Mesenchymal stem cell (in vitro differentiated cells and primary cell): ENCODE measurements at regions not wholly inside any gene's neighbourhood (a gene's known extent, or its start where the extent isn't known, plus 50 kb on each side); places are given as distances from the start of the nearest gene placed in this dataset.
"Not testable (repeated sequence)": the region's sequence is repeated elsewhere in the genome, so short reads cannot be mapped to it uniquely, and the experiment has no call there.

Experiments used
- DNase-seq: peaks from one replicate; pipeline ENCODE4 v3.0.0-alpha.2; 2013
- H2AFZ ChIP-seq: one replicate; pipeline ENCODE4 v1.6.1; 2013; ENCODE audit warnings: low read depth, mild to moderate bottlenecking, control low read depth, inconsistent platforms, low read length, moderate library complexity
- H2AK5ac ChIP-seq: 2 replicates; pipeline ENCODE4 v1.6.1; 2013; ENCODE audit warnings: low read length, moderate library complexity, mild to moderate bottlenecking, inconsistent platforms; ENCODE audit not compliant: severe bottlenecking
- H2BK120ac ChIP-seq: one replicate; pipeline ENCODE4 v1.6.1; 2013; ENCODE audit warnings: low read depth, mild to moderate bottlenecking, inconsistent platforms, low read length, moderate library complexity
- H2BK12ac ChIP-seq, 2 experiments: one replicate each; pipeline ENCODE4 v1.6.1; 2013; ENCODE audit warnings: inconsistent platforms in 2 of 2, low read length in 2 of 2, mild to moderate bottlenecking in 2 of 2, moderate library complexity in 2 of 2, control low read depth in 1 of 2
- H2BK15ac ChIP-seq: one replicate; pipeline ENCODE4 v1.6.1; 2013; ENCODE audit warnings: mild to moderate bottlenecking, low read depth, inconsistent platforms; ENCODE audit not compliant: poor library complexity, severe bottlenecking
- H2BK5ac ChIP-seq: 2 replicates; pipeline ENCODE4 v1.6.1; 2013; ENCODE audit warnings: low read depth, mild to moderate bottlenecking, low read length, control low read depth, inconsistent platforms; ENCODE audit not compliant: poor library complexity, severe bottlenecking
- H3K14ac ChIP-seq, 2 experiments: one replicate each; pipeline ENCODE4 v1.6.1; 2013; ENCODE audit warnings: inconsistent platforms in 2 of 2, low read length in 2 of 2, control low read depth in 1 of 2, mild to moderate bottlenecking in 1 of 2, moderate library complexity in 1 of 2
- H3K18ac ChIP-seq, 2 experiments: one replicate each; pipeline ENCODE4 v1.6.1; 2013; ENCODE audit warnings: inconsistent platforms in 2 of 2, low read length in 2 of 2, control low read depth in 1 of 2, low read depth in 1 of 2, mild to moderate bottlenecking in 1 of 2
- H3K23ac ChIP-seq, 2 experiments: one replicate each; pipeline ENCODE4 v1.6.1; 2013; ENCODE audit warnings: inconsistent platforms in 2 of 2, low read length in 2 of 2, mild to moderate bottlenecking in 2 of 2, moderate library complexity in 2 of 2, control low read depth in 1 of 2
- H3K27ac ChIP-seq: 2 replicates; pipeline ENCODE4 v1.5.1; 2013; ENCODE audit warnings: mild to moderate bottlenecking, moderate library complexity, low read length, control low read depth, inconsistent platforms; ENCODE audit not compliant: poor library complexity, severe bottlenecking
- H3K27me3 ChIP-seq, 2 experiments: 2 replicates each; pipeline versions ENCODE4 v1.6.1 to v1.7.0; 2013; ENCODE audit warnings: low read length in 2 of 2, mild to moderate bottlenecking in 2 of 2, moderate library complexity in 2 of 2, control low read depth in 1 of 2, inconsistent platforms in 1 of 2; ENCODE audit not compliant: control insufficient read depth in 1 of 2, insufficient read depth in 1 of 2
- H3K36me3 ChIP-seq, 2 experiments: 2 replicates each; pipeline versions ENCODE4 v1.6.1 to v1.7.0; 2013; ENCODE audit warnings: low read length in 2 of 2, control low read depth in 1 of 2, inconsistent platforms in 1 of 2, low read depth in 1 of 2, mild to moderate bottlenecking in 1 of 2; ENCODE audit not compliant: insufficient read depth in 2 of 2, control insufficient read depth in 1 of 2
- H3K4ac ChIP-seq, 2 experiments: one replicate each; pipeline ENCODE4 v1.6.1; 2013; ENCODE audit warnings: inconsistent platforms in 2 of 2, low read length in 2 of 2, mild to moderate bottlenecking in 2 of 2, moderate library complexity in 2 of 2, control low read depth in 1 of 2, low read depth in 1 of 2
- H3K4me1 ChIP-seq: 2 replicates; pipeline ENCODE4 v1.6.1; 2013; ENCODE audit warnings: low read depth, low read length, control low read depth; ENCODE audit not compliant: control insufficient read depth, insufficient read depth
- H3K4me2 ChIP-seq: 2 replicates; pipeline ENCODE4 v1.6.1; 2013; ENCODE audit warnings: low read length, mild to moderate bottlenecking, inconsistent platforms; ENCODE audit not compliant: poor library complexity, severe bottlenecking
- H3K4me3 ChIP-seq, 2 experiments: 2 replicates each; pipeline versions ENCODE4 v1.5.1 to v1.7.0; 2013; ENCODE audit warnings: low read length in 2 of 2, mild to moderate bottlenecking in 2 of 2, control low read depth in 1 of 2, low read depth in 1 of 2; ENCODE audit not compliant: insufficient read depth in 1 of 2
- H3K79me1 ChIP-seq: replicated peaks from 2 replicates; pipeline ENCODE4 v1.6.1; 2013; ENCODE audit warnings: mild to moderate bottlenecking, control low read depth, low read length, inconsistent platforms; ENCODE audit not compliant: poor library complexity, severe bottlenecking
- H3K9ac ChIP-seq: 2 replicates; pipeline ENCODE4 v1.7.0; 2013; ENCODE audit warnings: mild to moderate bottlenecking, low read length, moderate library complexity
- H3K9me3 ChIP-seq: 2 replicates; pipeline ENCODE4 v1.7.0; 2013; ENCODE audit warnings: mild to moderate bottlenecking, low read length; ENCODE audit not compliant: control insufficient read depth
- H4K8ac ChIP-seq: one replicate; pipeline ENCODE4 v1.6.1; 2013; ENCODE audit warnings: inconsistent platforms, mild to moderate bottlenecking, low read length, moderate library complexity
- H4K91ac ChIP-seq: one replicate; pipeline ENCODE4 v1.6.1; 2013; ENCODE audit warnings: mild to moderate bottlenecking, low read length, inconsistent platforms
- WGBS: methylation state at CpG from one replicate; pipeline ENCODE4 v1.1.7; 2013; ENCODE audit warnings: mixed read lengths; 5-methylcytosine and 5-hydroxymethylcytosine counted together

DNA sequence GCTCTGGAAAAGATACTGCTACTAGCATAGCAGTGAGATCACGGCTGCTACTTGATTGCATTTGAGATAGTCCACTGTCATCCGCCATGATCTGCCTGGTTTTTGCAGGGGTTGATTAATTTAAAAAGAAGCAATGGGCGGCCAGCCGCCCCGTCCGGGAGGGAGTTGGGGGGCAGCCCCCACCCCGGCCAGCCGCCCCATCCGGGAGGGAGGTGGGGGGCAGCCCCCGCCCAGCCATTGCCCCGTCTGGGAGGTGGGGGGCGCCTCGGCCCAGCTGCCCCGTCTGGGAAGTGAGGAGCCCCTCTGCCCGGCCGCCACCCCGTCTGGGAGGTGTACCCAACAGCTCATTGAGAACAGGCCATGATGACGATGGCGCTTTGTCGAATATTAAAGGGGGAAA is 81.3 kb upstream of the CMKLR1 start:
- H2AFZ ChIP-seq, H3K4me1 ChIP-seq, H4K91ac ChIP-seq, H3K36me3 ChIP-seq, H3K4me3 ChIP-seq, H3K14ac ChIP-seq, H2BK120ac ChIP-seq, H3K4me2 ChIP-seq, H3K23ac ChIP-seq, H4K8ac ChIP-seq, H3K4ac ChIP-seq, H2AK5ac ChIP-seq, H2BK12ac ChIP-seq, H3K27ac ChIP-seq, DNase-seq, H2BK5ac ChIP-seq, H3K27me3 ChIP-seq, H3K79me1 ChIP-seq, H3K18ac ChIP-seq, H3K9me3 ChIP-seq, H3K9ac ChIP-seq, H2BK15ac ChIP-seq: not testable (repeated sequence)
- WGBS = 93% methylated on average over 17 of the region's 20 CpGs

DNA sequence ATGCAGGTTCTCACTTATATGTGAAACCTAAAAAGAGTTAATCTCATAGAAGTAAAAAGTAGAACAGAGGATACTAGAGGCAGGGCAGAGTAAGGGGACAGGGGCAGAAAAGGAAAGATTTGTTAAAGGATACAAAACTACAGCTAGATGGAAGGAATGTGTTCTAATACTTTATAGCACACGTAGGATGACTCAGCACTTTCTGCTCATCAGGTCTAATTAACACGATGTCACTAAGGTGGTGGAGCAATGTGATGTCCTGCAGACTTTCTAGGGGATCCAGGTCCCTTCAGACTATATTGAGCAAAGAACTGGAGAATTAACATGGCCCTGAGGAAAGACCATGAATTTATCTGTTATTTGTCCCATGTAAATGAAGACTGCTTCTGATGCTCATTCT is 80.8 kb upstream of the CMKLR1 start:
- H2BK15ac ChIP-seq = no peak overlapping the region
- no peak overlapping the region for H3K23ac ChIP-seq
- H2BK12ac ChIP-seq = no peak overlapping the region
- no peak overlapping the region for H2BK5ac ChIP-seq
- no peak overlapping the region for H3K14ac ChIP-seq
- H3K9me3 ChIP-seq = no peaks in the 10 kb centered on the region
- H3K9ac ChIP-seq = no peak overlapping the region
- no peaks in the 10 kb centered on the region for H3K4me1 ChIP-seq
- no peaks in the 10 kb centered on the region for H3K27me3 ChIP-seq
- H3K18ac ChIP-seq = no peak overlapping the region
- H3K36me3 ChIP-seq = no peaks in the 10 kb centered on the region
- no peak overlapping the region for H2BK120ac ChIP-seq
- H3K79me1 ChIP-seq = no peaks in the 10 kb centered on the region
- no peak overlapping the region for H3K4ac ChIP-seq
- 91% methylated on average over 2 of the region's 2 CpGs for WGBS
- no peak overlapping the region for H3K4me3 ChIP-seq
- no peak overlapping the region for H4K91ac ChIP-seq
- no peak overlapping the region for H3K4me2 ChIP-seq
- H2AFZ ChIP-seq = no peak overlapping the region
- no peak overlapping the region for H2AK5ac ChIP-seq
- H4K8ac ChIP-seq = no peak overlapping the region
- no peak overlapping the region for H3K27ac ChIP-seq
- DNase-seq = no peak

DNA sequence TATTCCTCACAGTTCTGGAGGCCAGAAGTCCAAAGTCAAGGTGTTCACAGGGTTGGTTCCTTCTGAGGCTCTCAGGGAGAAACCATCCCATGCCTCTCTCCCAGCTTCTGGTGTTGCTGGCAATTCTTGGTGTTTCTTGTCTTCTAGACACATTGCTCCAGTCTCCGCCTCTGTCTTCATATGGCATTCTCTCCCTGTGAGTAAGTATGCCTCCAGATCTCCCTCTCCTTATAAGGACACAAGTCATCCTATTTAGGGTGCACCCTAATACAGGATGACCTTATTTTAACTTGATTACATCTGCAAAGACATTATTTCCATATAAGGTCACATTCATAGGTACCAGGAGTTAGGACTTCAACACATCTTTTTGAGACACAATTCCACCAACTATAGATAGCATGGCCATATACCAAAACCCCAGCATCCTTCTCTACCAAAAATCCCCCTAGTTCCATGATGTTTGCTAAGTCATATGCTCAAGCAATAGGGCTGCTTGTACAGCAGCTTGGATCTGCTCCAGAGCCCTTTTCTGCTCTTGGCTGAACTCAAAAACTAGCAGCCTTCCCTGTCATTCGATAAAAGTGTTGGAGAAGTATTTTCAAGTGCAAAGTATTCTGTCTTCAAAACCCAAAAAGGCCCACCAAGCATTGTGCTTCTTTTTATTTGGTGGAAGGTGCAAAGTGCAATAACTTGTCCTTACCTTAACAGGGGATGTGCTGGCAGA is 79.2 kb upstream of the CMKLR1 start:
- Histone ChIP-seq H3K4ac (no peak overlapping the region), H3K79me1 (no peaks in the 10 kb centered on the region), H4K91ac (no peak overlapping the region), H3K9me3 (no peaks in the 10 kb centered on the region), H3K27me3 (no peaks in the 10 kb centered on the region), H3K23ac (no peak overlapping the region), H2AK5ac (no peak overlapping the region), H2BK120ac (no peak overlapping the region), H3K9ac (no peak overlapping the region), H2BK5ac (no peak overlapping the region), H3K27ac (no peak overlapping the region), H2AFZ (no peak overlapping the region), H3K4me2 (no peak overlapping the region), H3K4me3 (no peak overlapping the region), H3K18ac (no peak overlapping the region), H2BK15ac (no peak overlapping the region), H3K4me1 (no peaks in the 10 kb centered on the region), H3K14ac (no peak overlapping the region), H2BK12ac (no peak overlapping the region), H3K36me3 (no peaks in the 10 kb centered on the region), H4K8ac (no peak overlapping the region)
- DNase-seq = no peak
- 83% methylated on average over 1 of the region's 2 CpGs for WGBS

DNA sequence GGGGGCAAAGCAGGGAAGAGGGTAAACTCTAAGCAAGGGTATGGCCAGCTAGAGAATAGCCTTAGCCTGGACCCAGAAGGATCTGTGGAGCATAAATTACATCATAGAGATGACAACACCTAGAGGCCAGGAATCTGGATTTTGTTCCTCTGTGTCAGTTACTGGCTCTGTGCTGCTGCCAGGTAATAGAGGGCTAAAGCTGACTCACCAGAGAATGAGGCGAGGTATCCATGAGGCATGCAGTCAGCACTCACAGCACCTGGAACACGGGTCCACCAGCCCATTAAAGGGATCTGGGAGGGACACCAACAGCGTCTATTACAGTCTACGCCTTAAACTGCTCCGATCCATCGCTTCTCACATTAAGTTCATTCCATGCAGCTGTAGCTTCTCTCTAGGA is 74.9 kb upstream of the CMKLR1 start:
- H3K18ac ChIP-seq = no peak overlapping the region
- H4K91ac ChIP-seq = no peak overlapping the region
- H3K79me1 ChIP-seq = no peaks in the 10 kb centered on the region
- no peak overlapping the region for H3K9ac ChIP-seq
- no peak overlapping the region for H2BK12ac ChIP-seq
- no peak overlapping the region for H2AFZ ChIP-seq
- H3K9me3 ChIP-seq = no peaks in the 10 kb centered on the region
- H4K8ac ChIP-seq = no peak overlapping the region
- no peak overlapping the region for H3K4ac ChIP-seq
- no peak overlapping the region for H3K27ac ChIP-seq
- no peak overlapping the region for H2AK5ac ChIP-seq
- 80% methylated on average over 6 of the region's 6 CpGs for WGBS
- H3K14ac ChIP-seq = no peak overlapping the region
- no peak overlapping the region for H2BK15ac ChIP-seq
- no peaks in the 10 kb centered on the region for H3K4me1 ChIP-seq
- peaks cover 0 to 5% of the 10 kb centered on the region in 2 experiments for H3K27me3 ChIP-seq
- H2BK120ac ChIP-seq = no peak overlapping the region
- no peak overlapping the region for H2BK5ac ChIP-seq
- DNase-seq = no peak
- no peak overlapping the region for H3K23ac ChIP-seq
- no peaks in the 10 kb centered on the region for H3K36me3 ChIP-seq
- no peak overlapping the region for H3K4me3 ChIP-seq
- H3K4me2 ChIP-seq = no peak overlapping the region
